Hematopoietic multipotent progenitor cell treated with erythropoietin and hydrocortisone succinate and interleukin-3 and kit ligand, for 8 days (in vitro differentiated cells): ENCODE measurements at regions not wholly inside any gene's neighbourhood (a gene's known extent, or its start where the extent isn't known, plus 50 kb on each side); places are given as distances from the start of the nearest gene placed in this dataset.
"Not testable (repeated sequence)": the region's sequence is repeated elsewhere in the genome, so short reads cannot be mapped to it uniquely, and the experiment has no call there.

Source experiments
- DNase-seq: peaks from one replicate; pipeline ENCODE4 v3.0.0-alpha.2; 2015

DNA sequence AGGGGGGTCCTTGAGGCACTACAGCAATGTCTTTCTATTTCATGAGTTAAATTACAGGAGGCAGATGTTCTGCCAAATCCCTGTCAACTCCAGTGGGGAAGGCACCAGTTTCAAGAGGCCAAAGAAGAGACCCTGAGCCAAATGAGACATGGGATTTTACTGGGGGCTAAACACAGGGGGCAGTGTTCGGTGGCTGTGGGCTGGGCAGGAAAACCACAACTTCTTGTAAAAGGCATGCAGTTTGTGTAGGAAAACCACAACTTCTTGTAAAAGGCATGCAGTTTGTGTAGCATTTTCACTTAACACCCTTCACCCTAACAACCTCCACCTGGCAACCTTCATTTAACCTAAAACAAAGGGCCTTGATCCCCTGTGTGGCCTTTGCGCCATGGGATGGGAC is 61.0 kb downstream of the POLR2M start:
- DNase-seq: no peak

DNA sequence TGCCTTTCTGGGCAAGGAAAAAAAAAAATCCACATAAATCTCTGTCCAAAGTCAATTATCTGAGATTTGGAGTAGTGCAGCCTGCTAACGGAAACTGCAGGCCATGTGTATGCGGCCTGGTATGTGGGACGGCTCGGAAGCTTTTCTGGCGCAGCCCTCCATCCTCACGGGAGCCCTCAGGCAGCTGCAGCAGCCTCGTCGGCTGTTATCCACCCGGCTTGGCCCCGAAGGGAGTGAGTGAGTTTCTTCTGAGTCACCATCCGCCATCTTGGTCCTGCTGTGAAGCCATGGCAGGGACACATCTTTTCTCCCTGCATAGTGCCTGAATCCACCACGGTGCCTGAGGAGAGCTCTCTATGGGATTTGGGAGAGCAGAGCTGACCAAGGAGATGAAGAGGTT is 62.8 kb downstream of the POLR2M start:
- DNase-seq: no peak

DNA sequence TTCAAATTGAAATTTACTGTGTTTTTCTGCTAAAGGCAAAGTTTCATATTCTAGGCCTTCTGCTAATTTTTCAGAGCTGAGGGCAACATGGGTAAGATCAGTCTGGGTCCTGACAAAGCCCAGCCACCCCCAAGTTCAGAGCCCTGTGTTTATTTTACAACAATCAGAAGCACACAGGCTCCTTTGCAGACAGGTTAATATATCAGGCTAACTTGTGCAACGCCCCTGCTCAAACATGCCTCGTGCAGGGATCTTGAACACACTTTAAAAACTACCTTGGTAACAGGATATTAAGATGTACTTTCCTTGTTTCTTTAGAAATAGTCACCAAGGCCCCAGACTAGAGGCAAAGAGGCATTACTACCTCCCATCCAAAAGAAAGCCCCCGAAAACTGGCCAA is 64.0 kb downstream of the POLR2M start:
- DNase-seq: no peak

DNA sequence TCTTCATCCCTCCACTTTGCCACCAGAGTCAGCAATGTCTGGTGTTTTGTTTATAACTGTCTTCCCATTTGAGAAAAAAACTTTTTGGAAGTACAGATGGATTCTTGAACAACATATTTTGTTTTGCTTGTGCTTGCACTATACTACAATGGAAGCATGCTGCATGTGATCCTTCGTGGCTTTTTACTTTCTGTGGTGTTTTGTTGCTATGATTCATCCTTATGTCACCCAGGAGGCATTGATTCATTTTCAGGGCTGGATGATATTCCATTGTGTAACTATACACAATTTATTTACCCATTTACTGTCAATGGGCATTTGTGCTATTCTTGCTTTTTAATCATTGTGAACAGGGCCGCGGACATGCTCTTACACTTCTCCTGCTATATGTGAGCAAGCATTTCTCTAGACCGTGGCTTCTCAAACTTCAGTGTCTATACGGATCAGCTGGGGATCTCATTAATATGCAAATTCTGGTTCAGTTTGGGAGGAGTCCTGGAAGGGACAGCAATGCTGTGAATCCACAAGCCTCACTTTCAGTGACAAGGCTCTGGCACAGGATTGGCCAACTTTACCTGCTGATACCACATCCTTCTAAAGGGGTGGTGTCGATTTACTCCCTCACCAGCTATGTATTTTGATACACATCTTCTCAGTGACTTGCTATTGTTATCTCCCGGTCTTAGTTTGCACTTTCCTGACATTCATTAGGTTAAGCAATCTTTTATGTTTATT is 65.9 kb downstream of the POLR2M start:
- DNase-seq: no peak

DNA sequence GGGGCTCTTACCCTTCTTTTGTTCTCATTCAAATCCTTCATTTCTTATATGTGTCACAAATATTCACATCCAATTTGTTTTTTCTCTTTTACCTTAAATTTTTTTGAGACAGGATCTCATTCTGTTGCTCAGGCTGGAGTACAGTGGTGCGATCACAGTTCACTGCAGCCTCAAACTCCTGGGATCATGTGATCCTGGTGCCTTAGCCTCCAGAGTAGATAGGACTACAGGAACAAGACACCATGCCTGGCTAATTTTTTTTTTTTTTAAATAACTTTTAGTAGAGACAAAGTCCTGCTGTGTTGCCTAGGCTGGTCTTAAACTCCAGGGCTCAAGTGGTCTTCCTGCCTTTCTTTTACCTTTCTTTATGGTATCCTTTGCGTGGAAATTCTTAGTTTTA is 66.5 kb downstream of the POLR2M start:
- no peak for DNase-seq

DNA sequence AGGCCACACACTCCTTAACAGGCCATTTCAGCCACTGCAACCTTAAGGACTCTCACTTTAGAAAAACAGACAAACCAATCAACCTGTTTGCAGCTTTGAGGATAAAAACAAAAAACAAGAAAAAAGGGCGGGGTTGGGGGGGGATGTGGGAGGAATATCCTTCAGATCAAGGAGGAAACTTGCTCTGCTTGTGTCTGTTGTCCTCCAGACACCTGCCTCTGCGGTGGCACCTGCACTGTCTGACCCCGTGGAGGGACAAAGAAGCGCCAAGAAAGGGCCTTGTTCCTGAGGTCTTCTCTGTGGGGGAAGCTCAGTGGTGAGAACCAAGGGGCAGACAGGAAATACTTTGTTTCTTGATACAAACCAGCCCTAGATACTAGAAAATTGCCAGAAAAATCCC is 70.5 kb downstream of the POLR2M start:
- no peak for DNase-seq

DNA sequence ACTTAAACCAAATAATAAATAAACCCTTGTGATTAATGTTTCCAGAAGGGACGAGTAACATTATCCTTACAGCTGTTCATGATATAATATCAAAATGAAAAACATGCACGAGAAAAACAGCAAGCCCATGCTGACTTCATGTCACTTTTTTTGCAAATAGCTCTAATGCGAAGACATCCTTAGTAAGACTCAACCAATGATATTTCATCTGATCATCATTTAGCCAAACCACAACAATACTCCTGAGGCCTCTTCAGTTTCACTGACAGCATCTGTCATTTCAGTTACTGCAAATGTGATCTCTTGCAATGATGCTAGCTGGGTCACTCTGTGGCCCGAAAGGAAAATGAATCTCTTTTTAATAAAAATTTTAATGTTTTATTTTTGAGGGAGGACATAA is 74.0 kb downstream of the POLR2M start:
- no peak for DNase-seq

DNA sequence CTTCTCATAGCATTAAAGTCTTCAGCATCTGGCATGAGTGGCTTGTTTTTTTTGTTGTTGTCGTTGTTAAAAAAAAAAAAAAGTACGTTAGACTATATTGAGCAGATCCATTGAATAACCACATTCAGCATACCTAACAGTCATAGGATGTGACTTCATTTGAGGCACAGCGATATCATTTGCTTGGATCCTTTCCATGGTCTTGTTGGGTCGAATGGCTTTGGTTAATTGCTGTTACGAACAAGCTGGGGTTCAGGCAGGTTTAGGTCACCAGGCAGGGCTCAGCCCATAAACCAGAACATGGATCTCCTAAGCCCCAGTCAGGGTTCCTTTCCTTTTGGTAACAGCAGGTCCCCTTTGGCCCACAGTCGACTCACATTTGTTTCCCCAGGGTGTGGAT is 76.2 kb downstream of the POLR2M start:
- DNase-seq: no peak

DNA sequence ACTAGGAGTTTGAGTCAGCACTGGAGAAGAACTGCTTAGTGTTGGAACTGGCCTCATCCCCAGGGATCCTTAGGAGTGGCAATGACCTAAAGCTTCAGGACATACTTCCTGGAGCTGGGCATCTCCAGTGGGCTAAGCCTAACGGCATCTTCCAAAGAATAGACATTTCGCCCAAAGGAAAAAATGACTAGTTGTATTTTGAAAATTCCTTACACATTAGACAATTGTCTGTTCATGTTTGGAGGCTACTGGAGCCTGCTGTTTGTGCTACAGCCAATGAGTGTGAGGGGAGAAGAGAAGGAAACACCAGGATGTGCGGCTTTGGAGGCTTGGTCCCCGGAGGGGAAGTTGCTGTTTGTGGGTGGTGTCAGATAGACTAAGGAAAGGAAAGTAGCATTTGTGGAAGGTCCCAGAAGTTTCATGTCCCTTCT is 77.6 kb downstream of the POLR2M start:
- no peak for DNase-seq

DNA sequence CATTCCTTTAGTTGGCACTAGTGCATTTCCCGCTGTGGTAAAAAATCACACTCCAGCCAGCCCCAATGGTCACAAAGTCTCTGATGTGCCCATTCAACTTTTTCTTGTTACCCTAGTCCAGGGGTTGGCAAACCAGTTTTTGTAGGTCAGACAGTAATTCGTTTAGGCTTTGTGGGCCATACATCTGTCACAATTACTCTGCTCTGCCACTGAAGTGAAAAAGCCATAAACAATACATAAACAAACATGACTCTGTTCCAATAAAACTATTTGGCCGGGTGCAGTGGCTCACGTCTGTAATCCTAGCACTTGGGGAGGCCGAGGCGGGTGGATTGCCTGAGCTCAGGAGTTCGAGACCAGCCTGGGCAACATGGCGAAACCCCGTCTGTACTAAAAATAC is 78.5 kb downstream of the POLR2M start:
- no peak for DNase-seq

DNA sequence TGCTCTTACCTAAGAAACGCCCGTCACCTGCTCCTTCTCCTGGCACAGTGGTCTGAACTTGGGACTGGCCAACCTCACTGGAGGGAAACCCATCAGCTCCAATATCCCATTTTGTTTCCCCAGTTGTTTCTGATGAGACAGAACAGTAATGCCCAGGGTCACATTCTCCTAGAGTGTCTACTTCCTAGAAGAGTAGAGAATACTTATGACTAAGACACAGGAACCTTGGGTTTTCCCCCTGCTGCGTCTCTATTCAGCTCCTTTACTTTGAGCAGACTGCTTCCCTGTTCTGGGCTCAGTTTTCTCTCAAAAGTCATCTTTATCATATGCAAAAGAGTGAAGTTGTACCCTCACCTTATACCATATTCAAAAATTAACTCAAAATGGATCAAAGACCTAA is 79.4 kb downstream of the POLR2M start:
- no peak for DNase-seq

DNA sequence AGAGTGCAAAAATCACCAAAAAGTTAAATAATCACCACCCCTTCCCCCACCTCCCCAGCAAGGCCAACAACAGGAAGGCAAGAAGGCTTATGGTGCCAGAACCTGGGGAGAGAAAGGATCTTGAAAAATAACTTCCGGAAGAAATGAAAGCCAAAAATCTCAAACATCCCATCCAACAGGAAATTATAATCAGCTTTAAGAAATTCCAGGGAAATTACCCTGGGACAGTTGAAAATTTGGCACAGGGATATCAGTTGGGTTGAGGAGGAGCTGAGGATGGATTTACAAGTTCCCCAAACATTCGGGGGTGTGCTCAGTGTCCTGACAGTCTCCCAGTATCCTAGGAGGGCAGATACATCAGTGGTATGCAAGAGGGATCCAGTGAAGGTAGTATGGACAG is 82.7 kb downstream of the POLR2M start:
- no peak for DNase-seq

DNA sequence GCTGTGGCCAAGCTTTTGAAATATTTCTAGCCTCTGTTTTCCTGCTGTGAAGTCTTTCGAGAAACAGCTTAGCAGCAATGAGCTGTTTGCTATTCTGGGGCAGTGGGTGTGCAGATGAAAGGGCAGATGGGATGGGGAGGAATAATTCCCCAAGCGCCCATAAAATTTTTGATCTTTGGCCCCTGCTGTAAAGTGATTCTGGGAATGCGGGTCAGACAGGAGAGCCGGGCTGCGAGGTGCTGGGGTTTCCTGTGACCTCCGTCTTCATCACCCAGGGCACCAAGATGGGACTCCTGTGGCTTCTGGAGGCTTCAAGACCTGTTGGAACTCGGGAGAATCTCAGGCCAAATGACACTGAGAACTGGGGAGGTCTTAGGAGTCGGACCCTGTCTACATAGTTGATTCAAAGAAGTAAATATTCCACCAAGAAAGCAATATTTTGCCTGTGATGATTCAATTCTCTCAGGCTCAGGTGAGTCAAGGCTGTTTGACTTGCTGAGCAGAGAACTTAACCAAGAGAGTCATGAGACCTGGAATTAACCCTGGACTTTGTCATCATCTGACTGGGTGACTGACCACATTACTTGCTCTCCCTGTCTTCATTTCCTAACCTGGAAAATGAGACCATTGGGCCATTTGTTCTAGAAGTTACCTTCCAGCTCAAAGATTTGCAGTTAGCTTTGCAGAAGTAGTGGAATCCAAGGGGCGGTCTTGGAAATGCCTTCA is 86.4 kb downstream of the POLR2M start:
- DNase-seq: no peak

DNA sequence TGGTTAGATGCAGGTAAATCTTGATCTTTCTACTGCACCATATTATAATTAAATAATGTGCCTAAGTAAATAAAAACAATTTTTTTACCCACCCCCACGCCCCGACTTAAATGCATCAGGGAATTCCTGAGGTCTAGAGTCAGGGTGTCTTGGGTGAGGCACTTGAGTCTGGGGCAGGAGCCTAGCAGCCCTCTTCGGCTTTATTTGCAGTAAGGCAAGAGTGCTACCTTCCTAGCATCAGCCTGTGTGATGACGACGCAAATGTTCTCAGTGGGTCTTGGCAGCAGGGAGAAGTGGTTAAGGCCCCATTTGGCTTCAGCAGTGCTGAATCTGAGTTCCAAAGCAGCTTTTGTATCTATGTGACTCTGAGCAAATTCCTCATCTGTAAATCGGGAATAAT is 88.7 kb downstream of the POLR2M start:
- DNase-seq: no peak

DNA sequence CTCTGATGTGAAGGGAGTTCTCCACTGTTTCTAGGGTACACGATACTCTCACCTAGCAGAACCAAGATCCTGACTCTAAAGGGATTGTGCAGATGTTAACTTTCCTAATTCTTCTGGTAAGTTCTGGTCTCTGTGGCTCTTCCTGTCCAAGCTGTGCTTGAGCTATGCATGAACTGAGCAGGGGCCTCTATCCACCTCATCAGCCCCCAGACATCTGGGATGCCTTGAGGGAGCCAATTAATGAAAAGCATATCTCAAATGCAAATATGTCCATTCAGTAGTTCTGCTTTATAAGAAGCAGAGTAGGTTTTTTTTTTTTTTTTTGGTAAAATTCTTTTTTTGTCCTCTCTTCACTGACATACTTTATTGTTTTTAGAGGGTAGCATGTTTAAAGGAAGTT is 89.6 kb downstream of the POLR2M start:
- DNase-seq: no peak

DNA sequence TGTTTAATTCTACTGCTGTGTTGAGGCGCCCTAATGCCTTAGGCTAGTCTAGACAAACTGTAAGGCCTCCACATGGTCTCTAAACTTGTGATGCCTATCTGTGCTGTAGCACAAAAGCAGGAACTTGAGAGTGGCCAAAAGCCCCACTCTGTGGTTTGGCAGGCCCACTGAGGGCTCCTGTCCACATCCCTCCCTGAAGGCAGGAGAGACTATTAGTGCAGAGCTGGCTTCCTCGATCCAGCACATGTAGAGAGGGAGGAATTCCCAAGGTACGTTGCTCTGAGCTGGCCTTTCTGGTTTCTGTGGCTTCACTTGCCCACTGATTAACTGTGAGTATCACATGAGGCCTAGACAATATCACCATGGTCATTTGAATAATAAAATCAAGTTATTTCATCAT is 90.6 kb downstream of the POLR2M start:
- no peak for DNase-seq

DNA sequence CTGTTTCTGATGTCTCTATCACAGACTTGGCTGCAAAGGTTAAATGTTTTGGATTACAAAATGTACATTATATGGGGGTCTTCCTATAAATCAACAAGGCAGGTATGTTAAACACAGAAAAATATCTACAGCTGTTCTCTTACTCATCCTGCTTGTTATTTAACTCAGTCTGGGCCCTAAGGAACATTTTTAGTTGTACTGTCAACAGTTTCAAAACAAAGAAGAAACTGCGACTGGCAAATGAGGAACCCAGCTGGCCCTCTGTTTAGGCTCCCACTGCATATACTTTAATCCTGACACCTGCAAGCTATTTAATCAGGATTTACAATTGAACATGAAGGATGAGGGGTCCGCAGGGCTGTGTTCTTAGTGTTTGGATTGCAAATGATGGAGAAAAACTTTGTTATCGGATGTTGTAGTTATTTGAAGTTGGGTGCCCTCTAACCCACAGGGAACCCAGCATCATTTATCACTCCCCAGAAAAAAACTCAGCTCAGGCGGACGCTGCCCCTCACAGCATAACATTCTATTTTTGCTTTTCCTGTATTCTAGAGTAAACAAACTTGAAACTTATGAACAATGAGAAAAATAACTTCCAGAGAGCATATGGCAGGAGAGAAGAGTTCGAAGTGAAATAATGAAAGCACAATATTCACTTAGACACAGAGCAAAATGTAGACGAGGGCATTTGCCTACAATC is 91.2 kb downstream of the POLR2M start:
- no peak for DNase-seq

DNA sequence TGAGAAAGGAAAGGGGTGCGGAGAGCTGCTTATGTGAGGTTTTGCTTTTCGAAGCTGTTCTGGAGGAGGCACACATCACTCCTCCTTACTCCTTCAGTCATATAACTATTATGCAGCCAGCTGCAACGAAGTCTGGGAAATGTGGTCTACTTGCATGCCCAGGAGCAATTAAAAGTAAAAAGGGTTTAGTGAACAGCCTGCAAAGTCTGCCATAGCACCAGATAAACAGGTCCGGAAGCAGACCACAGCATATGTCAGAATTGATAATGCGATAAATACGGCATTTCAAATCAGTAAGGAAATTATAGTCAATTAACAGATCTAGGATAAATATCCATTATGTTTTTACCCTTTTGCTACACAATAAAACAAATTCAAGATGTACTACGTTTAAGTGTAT is 99.5 kb downstream of the POLR2M start:
- DNase-seq: peak; percentile 4

DNA sequence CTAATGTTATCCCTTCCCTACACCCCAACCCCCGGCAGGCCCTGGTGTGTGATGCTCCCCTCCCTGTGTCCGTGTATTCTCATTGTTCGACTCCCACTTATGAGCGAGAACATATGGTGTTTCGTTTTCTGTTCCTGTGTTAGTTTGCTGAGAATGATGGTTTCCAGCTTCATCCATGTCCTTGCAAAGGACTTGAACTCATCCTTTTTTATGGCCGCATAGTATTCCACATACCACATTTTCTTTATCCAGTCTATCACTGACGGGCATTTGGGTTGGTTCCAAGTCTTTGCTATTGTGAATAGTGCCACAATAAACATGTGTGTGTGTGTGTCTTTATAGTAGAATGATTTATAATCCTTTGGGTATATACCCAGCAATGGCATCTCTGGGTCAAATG is 102.8 kb downstream of the POLR2M start:
- DNase-seq: not testable (repeated sequence)

DNA sequence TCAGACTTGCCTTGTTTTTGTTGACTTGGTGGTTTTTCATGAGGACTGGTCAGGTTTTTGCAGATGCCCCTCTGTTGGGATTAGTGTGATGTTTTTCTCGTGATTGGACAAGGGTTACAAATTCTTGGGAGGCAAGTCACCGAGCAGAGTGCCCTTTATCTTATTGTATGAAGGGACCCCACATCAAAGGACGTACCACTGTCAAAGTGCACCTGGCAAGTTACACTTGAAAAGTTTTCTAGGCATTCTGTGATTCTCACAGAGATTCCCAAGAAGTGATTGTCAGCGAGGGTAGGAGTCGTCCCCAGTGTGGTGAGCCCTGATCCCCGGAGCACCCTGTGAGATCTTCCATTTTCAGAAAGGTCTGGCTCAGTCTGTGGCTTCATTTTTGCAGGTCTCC is 110.1 kb downstream of the POLR2M start:
- no peak for DNase-seq

DNA sequence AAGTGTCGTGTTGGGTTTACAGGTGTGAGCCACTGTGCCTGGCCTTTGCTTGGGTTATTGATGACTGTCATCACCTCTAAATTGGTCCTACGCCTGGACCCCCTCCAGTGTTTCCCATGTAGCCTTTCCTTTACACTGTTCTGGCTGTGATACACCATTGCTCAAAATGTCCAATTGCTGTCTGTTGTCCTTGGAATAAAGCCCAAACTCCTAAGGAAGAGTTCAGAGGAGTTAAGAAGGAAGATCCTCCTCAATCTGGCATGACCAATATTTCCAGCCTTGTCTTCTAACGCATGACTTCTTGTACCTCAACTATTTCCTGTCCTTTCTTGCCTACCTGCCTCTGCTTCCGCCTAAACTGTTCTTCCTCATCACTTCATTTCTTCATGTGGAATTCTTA is 113.1 kb downstream of the POLR2M start:
- DNase-seq: no peak

DNA sequence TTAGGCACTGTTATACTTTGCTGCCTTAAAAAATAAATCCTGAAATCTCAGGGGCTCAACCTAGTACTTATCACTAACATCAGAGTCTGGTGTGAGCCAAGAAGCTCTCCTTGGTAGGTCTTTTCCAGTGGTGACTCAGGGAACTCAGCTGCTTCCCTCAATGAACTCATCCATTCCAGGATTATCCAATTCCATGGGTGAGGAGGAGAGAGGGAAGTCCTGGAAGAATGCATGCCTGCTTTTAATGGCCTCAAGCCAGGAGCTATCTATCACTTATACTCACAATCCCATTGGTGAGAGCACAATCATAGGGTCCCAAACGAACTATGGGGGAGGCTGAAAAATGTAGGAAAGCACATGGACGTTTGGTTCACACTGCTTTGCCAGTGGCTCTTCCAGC is 113.6 kb downstream of the POLR2M start:
- no peak for DNase-seq

DNA sequence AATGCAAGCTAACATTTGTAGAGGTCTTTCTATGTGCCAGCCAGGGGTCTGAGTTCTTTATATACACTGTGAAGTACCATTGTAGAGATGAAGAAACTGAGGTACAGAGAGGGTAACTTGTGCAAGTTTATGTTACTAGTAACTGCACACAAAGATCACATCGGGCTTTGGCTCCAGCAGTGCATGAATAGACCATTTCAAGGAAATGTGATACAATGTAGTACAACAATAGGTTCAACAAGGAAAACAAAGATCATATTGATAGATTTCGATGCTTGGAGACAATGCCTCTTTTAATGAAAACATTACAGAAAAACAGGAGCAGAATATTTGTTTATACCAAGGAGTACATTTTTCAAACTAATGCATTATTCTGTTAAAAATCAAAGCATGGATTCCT is 115.3 kb downstream of the POLR2M start:
- DNase-seq: no peak

DNA sequence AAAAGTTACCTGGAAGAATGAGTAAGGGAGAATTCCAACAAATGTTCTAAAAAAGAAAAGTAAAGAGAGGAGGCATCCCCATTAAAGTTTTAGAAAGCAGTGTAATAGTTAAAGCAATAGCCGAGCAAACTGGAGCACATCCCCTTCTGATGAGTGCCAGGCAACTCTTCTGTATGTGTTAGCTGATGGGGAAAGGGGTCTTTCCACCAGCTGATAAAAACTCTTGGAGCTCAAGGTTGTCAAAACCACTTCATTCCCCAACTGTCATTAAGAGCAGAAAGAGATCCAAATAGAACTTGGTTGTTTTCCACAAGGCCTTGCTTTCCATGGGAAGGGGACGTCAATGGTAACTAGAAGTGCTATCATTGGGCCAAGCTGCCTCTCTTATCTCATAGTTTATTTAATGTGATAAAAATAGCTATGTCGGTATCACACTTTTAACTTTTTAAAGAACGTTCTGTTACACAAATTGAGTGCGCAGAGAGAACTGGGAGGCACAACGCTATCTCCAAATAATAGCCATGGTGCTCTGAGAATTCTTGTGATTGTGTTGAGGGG is 116.9 kb downstream of the POLR2M start:
- no peak for DNase-seq
